NCI-H1694 treated with DMSO at 0.1 percent for 48 hours (cell line): ENCODE measurements at regions not wholly inside any gene's neighbourhood (a gene's known extent, or its start where the extent isn't known, plus 50 kb on each side); places are given as distances from the start of the nearest gene placed in this dataset.

Experiments used
- DNase-seq: peaks from one replicate; lab custom pipeline; 2025; lab: John Stamatoyannopoulos, UW

- no peak for DNase-seq
Observed at GRCh38 chr2:8472545-8473323, 209.1 kb upstream of the ID2 start.

GRCh38 chr2:8475349-8476031 lies 206.4 kb upstream of the ID2 start:
- no peak for DNase-seq

- DNase-seq, result no peak
Observed at GRCh38 chr2:8477552-8478470, 204.0 kb upstream of the ID2 start.

- no peak for DNase-seq
Observed at GRCh38 chr2:8478471-8478793, 203.4 kb upstream of the ID2 start.

GRCh38 chr2:8479298-8479697 lies 202.6 kb upstream of the ID2 start:
- no peak for DNase-seq

- no peak for DNase-seq
Observed at GRCh38 chr2:8480915-8481314, 200.9 kb upstream of the ID2 start.

- DNase-seq, result no peak
Observed at GRCh38 chr2:8481463-8482009, 200.3 kb upstream of the ID2 start.

GRCh38 chr2:8482432-8482831 lies 199.4 kb upstream of the ID2 start:
- no peak for DNase-seq

- no peak for DNase-seq
Observed at GRCh38 chr2:8484502-8485283, 197.2 kb upstream of the ID2 start.

- no peak for DNase-seq
Observed at GRCh38 chr2:8485736-8486135, 196.1 kb upstream of the ID2 start.

GRCh38 chr2:8486141-8486540 lies 195.7 kb upstream of the ID2 start:
- no peak for DNase-seq

- no peak for DNase-seq
Observed at GRCh38 chr2:8487461-8487932, 194.4 kb upstream of the ID2 start.

GRCh38 chr2:8488001-8488738 lies 193.7 kb upstream of the ID2 start:
- DNase-seq, result no peak

- no peak for DNase-seq
Observed at GRCh38 chr2:8489221-8489620, 192.6 kb upstream of the ID2 start.

GRCh38 chr2:8489751-8490150 lies 192.1 kb upstream of the ID2 start:
- DNase-seq, result no peak

GRCh38 chr2:8490166-8490721 lies 191.6 kb upstream of the ID2 start:
- DNase-seq, result no peak

- no peak for DNase-seq
Observed at GRCh38 chr2:8491296-8492027, 190.4 kb upstream of the ID2 start.

GRCh38 chr2:8494151-8494550 lies 187.7 kb upstream of the ID2 start:
- DNase-seq, result no peak

- no peak for DNase-seq
Observed at GRCh38 chr2:8494589-8494988, 187.3 kb upstream of the ID2 start.
